ENCODE measurements at regions not wholly inside any gene's neighbourhood (a gene's known extent, or its start where the extent isn't known, plus 50 kb on each side); places are given as distances from the start of the nearest gene placed in this dataset.
"Not testable (repeated sequence)": the region's sequence is repeated elsewhere in the genome, so short reads cannot be mapped to it uniquely, and the experiment has no call there.

DNA sequence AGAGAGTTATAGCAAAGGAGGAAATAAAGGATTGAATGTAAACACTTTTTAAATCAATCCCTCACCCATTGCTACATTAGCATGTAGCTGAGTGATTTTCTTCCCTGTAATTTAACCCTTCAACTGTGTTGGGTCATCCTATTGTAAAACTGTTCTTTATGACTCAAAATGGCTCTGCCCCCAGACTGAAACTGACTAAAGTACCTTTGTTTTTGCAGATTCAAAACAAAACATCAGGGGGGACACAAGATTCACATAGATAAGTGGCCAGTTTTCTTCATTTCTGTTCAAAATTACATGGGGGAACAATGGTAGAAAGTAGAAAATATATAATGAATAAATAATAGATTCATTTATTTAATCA, 268.4 kb downstream of the IGSF11 start:
- DNase-seq (ENCODE audit: low spot score): no peak

DNA sequence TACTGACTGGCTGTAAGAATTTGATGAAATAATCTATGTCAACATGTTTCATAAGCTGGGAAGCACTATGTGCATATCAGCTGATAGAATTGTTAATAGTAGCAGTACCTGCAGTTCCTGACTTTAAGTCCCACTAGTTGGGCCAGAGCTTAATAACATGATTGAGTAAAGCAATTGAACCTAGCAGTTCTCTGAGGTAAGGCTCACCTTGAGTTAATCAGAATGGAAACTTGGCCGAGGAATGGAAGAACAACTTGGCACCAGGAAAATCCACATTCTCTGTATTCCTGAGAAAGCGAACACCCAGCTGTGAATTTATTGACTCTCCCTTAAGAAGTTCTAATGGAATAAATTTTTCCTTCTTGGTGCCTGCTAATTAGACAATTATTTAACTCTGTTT, 262.6 kb downstream of the IGSF11 start:
- no peak for DNase-seq (ENCODE audit: low spot score)

DNA sequence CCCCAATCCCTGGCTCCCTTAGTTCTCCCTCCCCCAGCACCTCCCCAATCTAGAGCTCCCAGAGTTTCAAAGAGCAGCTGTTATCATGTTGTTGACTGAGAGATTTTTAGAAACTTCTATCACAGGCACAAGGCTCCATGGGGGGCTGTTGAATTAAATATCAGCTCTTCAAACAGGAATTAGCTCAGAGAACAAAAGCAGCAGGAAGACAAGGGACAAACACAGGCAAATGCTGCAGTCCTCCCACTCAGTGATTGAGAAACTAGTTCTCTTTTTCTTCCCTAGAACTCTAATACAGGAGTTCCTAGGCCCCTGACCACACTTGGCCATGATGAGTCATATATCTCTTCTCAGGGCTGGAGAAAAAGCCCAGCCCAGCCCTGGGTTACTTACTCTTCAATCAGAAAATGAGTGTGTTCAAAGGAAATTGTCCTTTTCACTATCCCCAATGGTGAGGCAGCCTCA, 262.1 kb downstream of the IGSF11 start:
- DNase-seq (ENCODE audit: low spot score): no peak

DNA sequence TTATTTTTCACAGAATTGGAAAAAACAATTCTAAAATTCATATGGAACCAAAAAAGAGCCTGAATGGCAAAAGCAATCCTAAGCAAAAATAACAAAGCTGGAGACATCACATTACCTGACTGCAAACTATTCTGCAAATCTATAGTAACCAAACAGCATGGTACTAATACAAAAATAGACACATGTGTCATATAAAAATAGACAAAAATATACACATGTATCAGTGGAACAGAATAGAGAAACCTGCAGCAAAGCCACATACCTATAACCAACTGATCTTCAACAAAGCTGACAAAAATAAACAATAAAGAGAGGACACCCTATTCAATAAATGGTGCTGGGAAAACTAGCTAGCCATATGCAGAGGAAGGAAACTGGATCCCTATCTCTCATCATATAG, 259.6 kb downstream of the IGSF11 start:
- DNase-seq (ENCODE audit: low spot score): no peak

DNA sequence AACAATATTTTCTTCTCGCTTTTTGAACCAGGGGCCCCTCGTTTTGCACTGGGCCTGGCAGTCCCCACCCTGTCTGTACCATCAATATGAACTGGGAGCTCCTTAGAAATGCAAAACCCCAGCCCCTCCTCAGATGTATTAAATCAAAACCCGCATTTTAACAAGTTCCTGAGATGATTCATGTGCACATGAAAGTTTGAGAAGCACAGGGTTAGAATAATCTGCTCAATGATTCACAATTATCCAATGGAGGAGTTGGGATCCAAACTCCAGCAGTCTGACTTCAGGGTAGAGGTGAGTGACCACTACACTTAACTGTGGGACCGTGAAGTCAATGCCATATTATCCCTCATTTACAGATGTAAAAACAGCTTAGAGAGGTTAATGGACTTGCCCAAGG, 256.4 kb downstream of the IGSF11 start:
- no peak for DNase-seq (ENCODE audit: low spot score)

DNA sequence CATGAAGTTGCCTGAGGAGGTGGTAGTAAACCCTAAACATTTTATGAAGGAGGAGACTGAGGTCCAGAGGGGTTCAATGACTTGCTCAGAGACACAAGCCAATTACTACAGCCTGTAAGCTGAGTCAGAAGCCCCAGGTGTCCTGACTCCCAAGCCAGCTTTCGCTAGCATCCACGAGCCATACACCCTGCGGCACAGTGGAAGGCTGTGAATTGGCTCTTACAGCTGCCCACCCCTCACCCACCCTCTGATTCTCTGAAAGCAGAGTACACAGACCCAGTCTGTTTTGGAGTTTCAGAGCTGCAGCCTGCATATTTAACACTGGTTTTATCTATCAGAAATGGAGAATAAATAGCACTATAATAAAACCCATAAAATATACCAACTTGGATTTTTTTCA, 253.4 kb downstream of the IGSF11 start:
- no peak for DNase-seq (ENCODE audit: low spot score)

DNA sequence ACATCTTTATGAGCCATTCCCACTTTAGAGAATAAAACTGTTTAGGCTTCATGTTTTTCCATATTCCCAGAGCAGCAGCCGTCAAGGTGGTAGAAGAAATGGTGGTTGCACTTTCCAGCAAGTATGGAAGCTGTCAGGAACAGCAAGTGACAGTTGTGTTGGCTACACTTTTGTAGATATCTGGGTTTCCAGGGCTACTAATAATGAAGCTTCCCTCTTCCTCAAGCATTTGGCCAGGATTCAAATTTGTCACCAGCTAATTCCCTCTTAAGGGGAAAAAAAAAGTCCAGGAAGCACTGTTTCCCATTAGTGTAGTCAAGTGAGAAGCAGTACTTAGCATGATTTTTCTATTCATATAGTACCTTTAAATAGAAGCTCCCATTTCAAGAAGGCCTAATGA, 252.8 kb downstream of the IGSF11 start:
- DNase-seq (ENCODE audit: low spot score): no peak

DNA sequence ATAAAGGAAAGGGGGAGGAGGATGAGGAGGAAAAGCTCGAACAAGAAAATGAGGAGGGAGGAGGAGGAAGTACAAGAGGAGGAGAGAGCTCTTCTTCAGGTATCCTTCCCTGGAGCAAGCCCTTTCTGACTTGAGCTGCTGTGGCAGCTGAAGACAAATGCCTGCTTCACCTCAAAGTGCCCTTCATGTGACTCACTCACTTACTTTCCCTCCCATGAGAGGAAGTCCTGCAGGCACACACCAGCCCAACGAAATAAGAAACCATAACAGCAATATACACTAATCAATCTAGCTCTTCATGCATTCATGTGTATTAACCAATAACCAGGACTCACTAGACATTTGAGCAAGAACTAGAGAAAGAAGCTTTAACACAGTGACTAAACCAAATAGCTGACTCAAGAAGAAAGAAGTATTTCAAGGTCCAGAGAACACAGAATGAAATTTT, 251.9 kb downstream of the IGSF11 start:
- no peak for DNase-seq (ENCODE audit: low spot score)

DNA sequence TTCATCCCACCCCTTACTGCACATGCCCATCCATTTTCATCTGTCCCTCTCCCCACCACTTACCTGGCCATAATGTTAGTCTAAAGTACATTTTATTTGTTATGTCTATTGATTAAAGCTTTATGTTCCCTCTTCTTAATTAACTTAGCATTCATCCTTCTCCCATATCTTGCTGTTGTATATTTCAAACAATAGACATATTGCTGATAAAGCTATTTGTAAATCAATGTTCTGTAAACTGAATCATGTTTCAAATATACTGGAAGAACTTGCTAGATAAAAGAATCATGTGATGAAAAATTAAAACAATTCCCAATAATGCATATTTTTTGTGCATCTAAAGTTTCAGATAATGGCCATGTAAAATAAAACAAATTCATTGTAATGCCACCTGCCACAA, 249.2 kb downstream of the IGSF11 start:
- no peak for DNase-seq (ENCODE audit: low spot score)

DNA sequence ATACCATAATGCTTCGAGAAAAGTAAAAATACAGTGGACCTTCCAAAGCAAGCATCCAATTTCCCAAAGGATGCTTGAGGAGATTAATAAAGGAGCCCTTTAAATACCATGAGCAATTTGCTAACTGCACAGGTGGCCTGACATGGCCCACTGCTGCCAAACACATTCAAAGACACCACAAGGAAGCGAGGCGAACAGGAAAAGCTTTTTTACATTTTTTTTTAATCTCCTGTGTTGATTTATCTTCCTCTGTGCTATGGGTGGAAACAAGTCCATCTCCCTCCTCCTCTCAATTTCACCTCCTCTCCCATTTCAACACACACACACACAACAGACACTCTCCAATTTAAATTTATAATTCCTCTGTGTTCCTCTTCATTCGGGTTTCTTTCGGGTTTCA, 243.4 kb downstream of the IGSF11 start:
- DNase-seq (ENCODE audit: low spot score): no peak

DNA sequence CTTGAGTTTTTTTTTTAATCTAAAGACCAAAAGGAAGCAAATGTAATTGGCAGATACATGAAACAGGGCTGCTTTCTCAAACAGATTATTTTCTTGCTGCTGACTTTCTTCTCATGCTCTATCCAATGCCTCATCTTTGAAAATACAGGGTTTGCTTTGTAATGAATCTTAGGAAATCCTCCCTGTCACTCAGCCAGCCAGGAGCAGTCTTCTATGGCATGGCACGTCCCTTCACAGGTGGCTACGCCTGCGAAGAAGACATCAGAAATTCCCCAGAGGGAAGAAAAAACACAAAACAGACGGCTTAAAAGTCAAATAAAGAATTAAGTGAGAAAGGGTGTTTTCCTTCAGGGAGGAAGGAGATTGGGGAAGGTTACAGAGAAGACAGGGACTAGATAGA, 242.5 kb downstream of the IGSF11 start:
- no peak for DNase-seq (ENCODE audit: low spot score)

DNA sequence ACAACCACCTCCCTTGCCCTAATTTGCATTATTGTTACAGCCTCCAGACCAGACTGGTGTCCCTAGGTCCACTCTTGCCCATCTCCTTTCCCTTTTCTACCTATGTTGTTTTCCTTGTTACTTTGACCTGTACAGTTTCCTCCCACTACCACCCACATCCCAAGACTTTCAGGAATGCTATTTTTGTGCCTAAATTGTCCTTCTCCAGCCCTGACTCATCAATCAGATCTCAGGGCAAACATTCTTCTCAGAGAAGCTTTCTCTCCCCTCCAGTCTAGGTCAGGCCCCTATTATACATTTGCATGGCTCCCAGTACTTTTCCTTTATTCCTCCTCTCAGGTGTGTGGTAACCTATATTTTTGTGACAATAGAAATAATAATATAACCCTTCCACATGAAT, 241.5 kb downstream of the IGSF11 start:
- no peak for DNase-seq (ENCODE audit: low spot score)

DNA sequence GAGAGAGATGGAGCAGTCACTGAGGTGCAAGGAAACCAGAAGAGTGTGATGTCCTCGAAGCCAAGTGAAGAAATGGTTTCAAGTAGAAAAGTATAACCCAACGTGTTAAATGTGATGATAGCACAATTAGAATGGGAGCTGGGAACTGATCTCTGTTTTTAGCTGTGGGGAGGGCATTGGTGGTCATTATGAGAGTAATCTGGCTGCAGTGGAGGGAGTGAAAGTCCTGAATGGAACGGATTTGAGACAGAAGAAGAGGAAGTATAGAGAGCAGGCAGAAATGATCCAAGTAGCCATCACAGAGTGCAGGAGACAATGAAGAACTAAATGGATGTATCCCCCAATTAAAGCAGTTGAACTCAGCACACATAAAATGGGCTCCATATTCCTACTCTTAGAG, 235.3 kb downstream of the IGSF11 start:
- no peak for DNase-seq (ENCODE audit: low spot score)

DNA sequence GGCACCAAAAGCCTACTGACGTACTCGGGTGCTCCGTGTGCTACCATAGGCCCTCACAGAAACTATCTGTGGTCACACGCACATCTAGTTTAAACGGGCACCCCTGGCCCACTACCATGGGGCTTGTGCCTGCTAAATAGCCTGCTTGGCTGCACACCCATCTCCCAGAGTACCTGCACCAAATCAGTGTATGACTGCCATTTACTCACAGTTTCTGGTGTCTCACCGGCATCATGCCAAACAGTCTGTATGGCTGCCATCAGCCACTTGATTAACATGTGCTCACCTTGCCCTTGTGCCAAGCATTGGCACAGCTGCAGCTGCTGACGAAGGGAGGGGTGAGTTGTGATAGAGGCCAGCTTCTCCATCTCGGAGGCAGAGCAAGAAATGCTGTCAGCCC, 232.7 kb downstream of the IGSF11 start:
- DNase-seq (ENCODE audit: low spot score): no peak

DNA sequence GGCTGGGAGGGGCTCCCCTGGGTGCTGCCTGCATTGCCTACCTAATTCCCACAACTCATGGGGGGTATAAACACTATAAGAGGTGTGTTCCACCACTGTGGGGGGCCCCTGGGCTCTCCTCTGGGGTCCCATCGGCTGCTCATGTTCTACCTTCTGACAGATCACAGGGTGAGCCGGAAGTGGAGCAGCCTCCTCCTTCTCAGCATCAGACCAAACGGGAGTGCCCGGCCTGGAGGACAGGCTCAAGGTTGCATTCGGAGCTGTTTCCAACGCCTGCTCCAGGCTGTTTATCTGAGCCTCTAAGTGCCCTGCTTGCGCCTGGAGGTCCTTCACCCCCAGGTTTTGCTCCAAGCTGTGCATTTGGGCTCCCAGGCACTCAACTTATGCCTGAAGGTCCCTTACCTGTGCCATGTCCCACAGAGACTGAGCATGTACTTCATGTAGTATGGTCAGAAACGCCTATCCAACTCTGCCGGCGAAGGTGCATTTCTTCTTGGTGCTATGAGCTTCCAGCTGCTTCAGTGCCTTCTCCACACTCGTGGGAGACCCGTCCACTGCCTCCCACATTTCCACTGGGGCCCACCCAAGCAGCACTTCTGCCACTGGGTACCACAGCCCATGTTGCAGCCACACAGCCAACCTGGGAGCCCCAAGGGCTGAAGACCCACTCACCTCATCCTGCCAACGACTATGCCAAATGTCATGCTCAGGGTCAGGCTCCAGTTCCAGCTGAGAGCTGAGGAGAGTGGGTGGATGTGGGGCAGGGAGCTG, 232.1 kb downstream of the IGSF11 start:
- no peak for DNase-seq (ENCODE audit: low spot score)

DNA sequence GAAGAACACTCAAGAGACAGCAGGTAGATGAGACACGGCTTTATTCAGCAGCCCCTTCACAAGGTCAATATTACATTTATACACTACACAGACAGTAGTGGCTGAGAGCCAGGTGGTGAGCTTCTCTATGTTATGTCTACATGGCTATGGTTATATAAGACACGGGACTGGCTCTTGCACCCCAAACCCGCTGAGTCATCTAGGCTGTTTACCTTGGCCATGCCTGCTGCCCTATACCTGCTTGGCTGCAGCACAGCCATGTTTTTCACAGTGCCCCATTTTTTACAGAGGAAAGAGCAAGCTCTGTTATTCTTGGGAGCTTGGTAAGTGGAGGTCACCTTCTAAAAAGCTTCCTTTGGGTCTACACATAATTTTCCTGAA, 231.6 kb downstream of the IGSF11 start:
- no peak for DNase-seq (ENCODE audit: low spot score)

DNA sequence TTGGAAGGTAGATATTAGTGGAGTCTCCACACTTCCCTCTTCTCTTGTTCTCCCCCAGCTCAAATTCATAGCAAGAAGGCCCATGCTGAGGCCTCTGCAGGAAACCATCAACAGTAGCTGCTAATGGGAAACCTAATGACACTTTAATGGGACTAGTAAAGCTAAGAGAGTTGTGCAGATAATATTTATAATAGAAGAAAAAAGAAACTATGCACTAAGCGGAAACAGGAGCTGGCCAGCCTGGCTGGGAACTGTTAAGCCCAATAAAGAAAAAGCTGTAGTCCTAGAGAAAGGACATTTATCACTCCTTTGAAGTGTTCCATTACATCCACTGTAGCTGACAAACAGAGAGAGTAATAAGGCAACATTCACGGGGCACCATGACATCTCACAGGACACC, 229.6 kb downstream of the IGSF11 start:
- DNase-seq (ENCODE audit: low spot score): no peak

DNA sequence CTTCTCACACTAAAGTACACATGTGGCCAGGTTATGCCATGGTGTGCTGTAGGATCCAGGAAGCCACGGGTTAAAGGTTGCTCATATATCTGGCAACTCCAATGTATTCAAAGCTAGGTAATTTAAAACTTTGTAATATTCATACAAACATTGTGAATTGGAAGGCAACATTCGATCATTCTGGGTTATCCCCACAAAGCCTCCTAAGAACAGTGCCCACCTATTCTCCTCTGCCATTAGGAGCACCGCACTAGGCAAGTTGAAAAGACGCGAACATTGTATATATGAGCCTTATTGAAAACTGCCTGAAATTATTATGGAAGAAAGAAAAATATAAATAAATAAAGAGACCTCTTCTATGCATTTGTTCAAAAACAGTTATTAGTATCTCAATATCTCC, 228.2 kb downstream of the IGSF11 start:
- DNase-seq (ENCODE audit: low spot score): no peak

DNA sequence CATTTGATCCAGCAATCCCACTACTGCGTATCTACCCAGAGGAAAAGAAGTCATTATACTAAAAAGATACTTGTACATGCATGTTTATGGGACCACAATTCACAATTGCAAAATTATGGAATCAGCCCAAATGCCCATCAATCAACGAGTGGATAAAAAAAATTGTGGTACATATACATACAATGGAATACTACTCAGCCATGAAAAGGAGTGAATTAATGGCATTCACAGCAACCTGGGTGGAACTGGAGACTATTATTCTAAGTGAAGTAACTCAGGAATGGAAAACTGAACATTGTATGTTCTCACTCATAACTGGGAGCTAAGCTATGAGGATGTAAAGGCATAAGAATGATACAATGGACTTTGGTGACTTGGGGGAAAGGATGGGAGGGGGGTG, 227.3 kb downstream of the IGSF11 start:
- DNase-seq (ENCODE audit: low spot score): not testable (repeated sequence)

DNA sequence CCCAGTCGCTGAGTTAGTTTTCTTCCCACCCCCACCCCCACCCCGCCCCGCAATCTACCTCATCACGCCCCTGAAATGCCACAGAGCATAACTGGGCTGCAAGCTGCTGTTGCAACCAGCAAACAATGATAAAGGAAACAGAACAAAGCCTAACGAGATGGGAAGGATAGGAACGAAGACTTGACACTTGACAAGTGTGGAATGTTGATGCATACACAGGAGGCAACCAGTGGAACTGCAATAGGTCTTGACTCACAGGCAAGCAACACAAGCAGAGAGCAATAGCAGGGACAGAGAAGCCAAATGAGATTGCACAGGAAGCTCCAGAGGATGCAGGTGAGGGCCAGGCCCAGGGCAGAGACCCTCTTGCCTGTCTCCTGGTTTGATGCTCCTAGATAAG, 225.9 kb downstream of the IGSF11 start:
- no peak for DNase-seq (ENCODE audit: low spot score)

DNA sequence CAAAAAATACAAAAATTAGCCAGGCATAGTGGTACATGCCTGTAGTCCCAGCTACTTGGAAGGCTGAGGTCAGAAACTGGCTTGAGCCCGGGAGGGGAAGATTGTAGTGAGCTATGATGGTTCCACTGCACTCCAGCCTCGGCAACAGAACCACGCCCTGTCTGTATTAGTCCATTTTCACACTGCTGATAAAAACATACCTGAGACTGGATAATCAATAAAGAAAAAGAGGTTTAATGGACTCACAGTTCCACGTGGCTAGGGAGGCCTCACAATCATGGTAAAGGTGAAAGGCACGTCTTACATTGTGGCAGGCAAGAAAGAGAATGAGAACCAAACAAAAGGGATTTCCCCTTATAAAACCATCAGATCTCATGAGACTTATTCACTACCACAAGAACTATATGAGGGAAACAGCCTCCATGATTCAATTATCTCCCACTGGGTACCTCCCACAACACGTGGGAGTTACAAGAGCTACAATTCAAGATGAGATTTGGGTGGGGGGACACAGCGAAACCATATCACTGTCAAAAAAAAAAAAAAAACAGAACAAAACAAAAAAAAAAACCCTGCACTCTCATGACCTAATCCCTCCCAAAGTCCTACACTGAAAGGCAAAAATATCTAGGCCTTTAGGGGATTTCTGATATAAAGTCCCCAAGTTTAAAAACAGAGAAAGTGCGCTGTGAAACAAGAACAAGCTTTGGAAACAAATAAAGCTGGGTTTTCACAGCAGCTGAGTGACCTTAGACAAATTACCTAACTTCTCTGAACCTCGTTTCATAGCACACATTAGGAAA, 224.7 kb downstream of the IGSF11 start:
- no peak for DNase-seq (ENCODE audit: low spot score)

DNA sequence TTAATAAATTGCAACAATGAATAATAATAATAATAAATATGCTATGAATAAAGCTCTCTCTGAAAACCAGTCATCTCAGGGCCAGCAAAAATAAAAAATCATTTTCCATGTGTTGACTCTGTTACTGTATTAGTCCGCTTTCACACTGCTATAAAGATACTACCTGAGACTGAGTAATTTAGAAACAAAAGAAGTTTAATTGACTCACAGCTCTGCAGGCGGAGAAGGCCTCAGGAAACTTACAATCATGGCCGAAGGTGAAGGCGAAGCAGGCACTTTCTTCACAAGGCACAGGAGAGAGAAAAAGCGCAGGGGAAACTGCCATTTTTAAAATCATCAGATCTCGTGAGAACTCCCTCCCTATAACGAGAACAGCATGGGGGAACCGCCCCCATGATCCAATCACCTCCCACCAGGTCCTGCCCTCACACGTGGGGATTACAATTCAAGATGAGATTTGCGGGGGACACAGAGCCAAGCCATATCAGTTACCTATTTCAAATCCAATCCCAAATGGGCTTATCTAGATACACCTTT, 224.1 kb downstream of the IGSF11 start:
- no peak for DNase-seq (ENCODE audit: low spot score)

DNA sequence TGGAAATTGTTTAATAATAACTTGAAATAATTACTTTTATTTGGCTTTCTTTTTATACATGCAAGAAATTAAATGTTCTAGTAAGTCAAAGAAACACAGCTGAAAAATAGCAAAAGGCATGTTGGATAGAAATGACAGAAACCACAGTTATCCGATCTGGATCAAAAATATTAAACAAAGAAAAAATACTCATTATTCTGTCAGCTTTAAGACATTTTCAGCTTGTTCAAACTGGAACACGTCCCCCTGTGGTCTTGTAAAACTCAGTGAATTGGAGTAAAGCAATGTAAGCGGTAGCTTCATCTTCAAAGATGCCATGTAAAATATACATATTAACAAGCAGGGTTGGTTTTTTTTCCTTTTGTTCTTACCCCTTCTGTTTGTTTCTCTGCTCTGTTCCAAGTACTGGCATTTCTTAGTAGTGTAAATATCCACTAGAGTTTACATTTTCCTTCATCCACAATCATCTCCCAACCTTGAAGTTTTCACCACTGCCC, 223.4 kb downstream of the IGSF11 start:
- DNase-seq (ENCODE audit: low spot score): no peak

Measured in AG20443 (cell line).